Hepatocyte (in vitro differentiated cells): ENCODE measurements at regions not wholly inside any gene's neighbourhood (a gene's known extent, or its start where the extent isn't known, plus 50 kb on each side); places are given as distances from the start of the nearest gene placed in this dataset.

ENCODE experiments used
- DNase-seq: peaks from one replicate; pipeline ENCODE4 v3.0.0-alpha.2; 2016; ENCODE audit warnings: low spot score
- H2AFZ ChIP-seq: fragments of 200-600 bp; sonication (generic); 2 replicates; pipeline ENCODE4 v1.6.0; 2016; ENCODE audit warnings: antibody characterized with exemption, mild to moderate bottlenecking
- H3K27ac ChIP-seq: fragments of 200-600 bp; sonication (generic); 2 replicates; pipeline ENCODE4 v1.5.1; 2016; ENCODE audit warnings: mild to moderate bottlenecking
- H3K27me3 ChIP-seq: fragments of 200-600 bp; sonication (generic); 2 replicates; pipeline ENCODE4 v1.6.1; 2016
- H3K36me3 ChIP-seq: fragments of 200-600 bp; sonication (generic); replicated peaks from 2 replicates; pipeline ENCODE4 v1.5.1; 2016; ENCODE audit warnings: low read depth; ENCODE audit not compliant: insufficient read depth
- H3K4me1 ChIP-seq: fragments of 200-600 bp; sonication (generic); 2 replicates; pipeline ENCODE4 v1.5.1; 2016; ENCODE audit warnings: mild to moderate bottlenecking, moderate library complexity; ENCODE audit not compliant: insufficient read depth
- H3K4me2 ChIP-seq: fragments of 200-600 bp; sonication (generic); 2 replicates; pipeline ENCODE4 v1.6.0; 2016
- H3K4me3 ChIP-seq: fragments of 200-600 bp; sonication (generic); 2 replicates; pipeline ENCODE4 v1.5.1; 2016; ENCODE audit warnings: mild to moderate bottlenecking
- H3K79me2 ChIP-seq: fragments of 200-600 bp; sonication (generic); 2 replicates; pipeline ENCODE4 v1.6.0; 2017; ENCODE audit warnings: mild to moderate bottlenecking
- H3K9me2 ChIP-seq: fragments of 200-600 bp; sonication (generic); replicated peaks from 2 replicates; pipeline ENCODE4 v1.6.0; 2017; ENCODE audit warnings: mild to moderate bottlenecking; ENCODE audit not compliant: insufficient read depth
- H3K9me3 ChIP-seq: fragments of 200-600 bp; sonication (generic); 2 replicates; pipeline ENCODE4 v1.5.1; 2016; ENCODE audit warnings: low read depth, mild to moderate bottlenecking
- H4K20me1 ChIP-seq: fragments of 200-600 bp; sonication (generic); 2 replicates; pipeline ENCODE4 v1.6.0; 2016; ENCODE audit warnings: mild to moderate bottlenecking; ENCODE audit not compliant: insufficient read depth, poor library complexity, severe bottlenecking
- EZH2 ChIP-seq: fragments of 200-600 bp; sonication (generic); IDR thresholded peaks from 2 replicates; pipeline ENCODE4 v1.6.1; 2016; ENCODE audit warnings: antibody characterized with exemption, mild to moderate bottlenecking, borderline replicate concordance
- EZH2phosphoT487 ChIP-seq: fragments of 200-600 bp; sonication (generic); IDR thresholded peaks from one replicate; pipeline ENCODE4 v1.6.1; 2018; ENCODE audit warnings: antibody characterized with exemption, mild to moderate bottlenecking, low read depth, moderate library complexity; ENCODE audit not compliant: unreplicated experiment, severe bottlenecking
- WGBS: methylation state at CpG from one replicate; pipeline ENCODE4 v1.1.6; 2016; ENCODE audit warnings: low lambda C conversion rate; ENCODE audit errors: missing lambda C conversion rate; 5-methylcytosine and 5-hydroxymethylcytosine counted together
- TF ChIP-seq, protein P1 (sequence below): fragments of 200-600 bp; sonication (generic); IDR thresholded peaks from 2 replicates; pipeline ENCODE4 v1.5.1; 2016; ENCODE audit warnings: antibody characterized with exemption, mild to moderate bottlenecking; ENCODE audit not compliant: poor library complexity

DNA sequence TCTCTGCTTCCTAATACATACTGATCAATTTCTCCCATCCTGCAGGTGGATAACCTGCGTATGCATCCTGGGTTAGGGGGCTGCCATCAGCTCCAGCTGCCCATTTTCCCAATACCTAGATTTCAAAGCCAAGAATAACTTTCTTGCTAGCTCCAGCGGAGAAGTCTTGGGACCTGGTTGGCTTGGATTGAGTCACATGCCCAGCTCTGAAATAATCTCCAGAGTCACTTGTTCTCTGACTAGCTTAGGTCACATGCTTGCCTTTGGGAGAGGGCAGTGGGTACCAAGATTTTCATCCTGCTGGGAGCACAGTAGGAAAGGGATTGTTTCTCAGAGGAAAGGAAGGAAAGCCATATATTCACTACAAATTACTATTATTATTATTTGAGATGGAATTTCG is 70.0 kb upstream of the ELAC2 start:
- Histone ChIP-seq H3K9me2 (no peaks in the 10 kb centered on the region), H4K20me1 (no peaks in the 10 kb centered on the region), H2AFZ (no peak overlapping the region), H3K4me3 (no peak overlapping the region), H3K79me2 (no peaks in the 10 kb centered on the region), H3K4me1 (peaks cover 3% of the 10 kb centered on the region), H3K4me2 (no peak overlapping the region), H3K9me3 (no peaks in the 10 kb centered on the region), H3K36me3 (no peaks in the 10 kb centered on the region), H3K27me3 (no peaks in the 10 kb centered on the region), H3K27ac (no peak overlapping the region)
- no peak for DNase-seq
- TF ChIP-seq, protein P1, sequence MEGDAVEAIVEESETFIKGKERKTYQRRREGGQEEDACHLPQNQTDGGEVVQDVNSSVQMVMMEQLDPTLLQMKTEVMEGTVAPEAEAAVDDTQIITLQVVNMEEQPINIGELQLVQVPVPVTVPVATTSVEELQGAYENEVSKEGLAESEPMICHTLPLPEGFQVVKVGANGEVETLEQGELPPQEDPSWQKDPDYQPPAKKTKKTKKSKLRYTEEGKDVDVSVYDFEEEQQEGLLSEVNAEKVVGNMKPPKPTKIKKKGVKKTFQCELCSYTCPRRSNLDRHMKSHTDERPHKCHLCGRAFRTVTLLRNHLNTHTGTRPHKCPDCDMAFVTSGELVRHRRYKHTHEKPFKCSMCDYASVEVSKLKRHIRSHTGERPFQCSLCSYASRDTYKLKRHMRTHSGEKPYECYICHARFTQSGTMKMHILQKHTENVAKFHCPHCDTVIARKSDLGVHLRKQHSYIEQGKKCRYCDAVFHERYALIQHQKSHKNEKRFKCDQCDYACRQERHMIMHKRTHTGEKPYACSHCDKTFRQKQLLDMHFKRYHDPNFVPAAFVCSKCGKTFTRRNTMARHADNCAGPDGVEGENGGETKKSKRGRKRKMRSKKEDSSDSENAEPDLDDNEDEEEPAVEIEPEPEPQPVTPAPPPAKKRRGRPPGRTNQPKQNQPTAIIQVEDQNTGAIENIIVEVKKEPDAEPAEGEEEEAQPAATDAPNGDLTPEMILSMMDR = no peak
- TF ChIP-seq EZH2phosphoT487 (no peak), EZH2 (no peak)
- 96% methylated on average over 3 of the region's 3 CpGs for WGBS

DNA sequence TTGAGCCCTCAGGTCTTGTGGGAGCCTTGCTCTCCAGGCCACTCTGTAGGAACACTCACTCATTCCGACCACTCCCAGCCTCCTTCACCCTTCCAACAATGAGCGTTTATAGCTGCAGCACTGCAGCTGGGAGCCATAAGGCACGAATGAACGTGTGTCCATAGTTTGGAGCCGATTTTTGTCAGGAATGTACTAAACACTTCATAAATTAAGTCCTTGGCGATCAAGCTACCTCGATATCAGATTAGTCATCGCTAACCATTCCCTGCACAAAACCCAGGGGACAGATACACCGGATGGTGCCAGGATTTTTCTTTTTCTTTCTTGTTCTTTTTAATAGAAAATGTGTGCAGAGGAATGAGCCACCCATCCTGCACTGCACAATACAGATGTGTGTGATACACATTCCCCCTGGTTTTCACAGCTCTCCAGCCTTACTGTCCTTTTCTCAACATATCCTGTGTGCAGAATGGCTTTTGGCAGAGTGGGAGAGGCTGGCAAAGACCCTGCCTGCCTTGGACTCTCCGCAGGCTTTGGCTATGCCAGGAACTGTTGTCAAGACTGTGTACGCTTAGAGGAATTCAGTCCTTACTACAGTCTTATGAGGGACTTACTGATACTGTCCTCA is 68.4 kb upstream of the ELAC2 start:
- H3K79me2 ChIP-seq = no peaks in the 10 kb centered on the region
- no peaks in the 10 kb centered on the region for H3K27me3 ChIP-seq
- H4K20me1 ChIP-seq = no peaks in the 10 kb centered on the region
- no peak overlapping the region for H2AFZ ChIP-seq
- DNase-seq = no peak
- H3K9me3 ChIP-seq = no peaks in the 10 kb centered on the region
- no peak overlapping the region for H3K4me2 ChIP-seq
- no peaks in the 10 kb centered on the region for H3K9me2 ChIP-seq
- 63% methylated on average over 11 of the region's 11 CpGs for WGBS
- H3K4me3 ChIP-seq = no peak overlapping the region
- TF ChIP-seq, protein P1 = no peak
- H3K36me3 ChIP-seq = no peaks in the 10 kb centered on the region
- no peak overlapping the region for H3K27ac ChIP-seq
- peaks cover 3% of the 10 kb centered on the region for H3K4me1 ChIP-seq

DNA sequence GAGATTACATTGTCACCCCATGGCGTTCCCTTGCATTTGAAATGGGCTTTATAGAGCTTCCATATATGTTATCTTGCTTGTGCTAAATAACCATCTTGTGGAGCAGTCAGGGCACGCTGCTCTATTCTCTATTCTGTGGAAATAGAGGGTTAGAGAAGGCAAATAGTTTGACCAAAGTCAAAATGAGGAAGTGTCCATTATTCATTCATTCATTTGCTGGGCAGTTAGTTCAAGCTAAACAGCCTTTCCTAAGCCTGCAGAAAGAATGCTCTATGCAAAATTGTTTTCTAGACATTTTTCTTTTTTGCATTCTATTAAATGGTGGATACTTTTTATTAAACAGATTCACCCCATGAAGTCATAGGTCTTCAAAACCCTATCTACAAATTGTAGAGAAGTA is 67.8 kb upstream of the ELAC2 start:
- Histone ChIP-seq H3K27me3 (no peaks in the 10 kb centered on the region), H2AFZ (no peak overlapping the region), H4K20me1 (no peaks in the 10 kb centered on the region), H3K4me3 (no peak overlapping the region), H3K4me1 (peaks cover 3% of the 10 kb centered on the region), H3K27ac (no peak overlapping the region), H3K36me3 (no peaks in the 10 kb centered on the region), H3K4me2 (no peak overlapping the region), H3K9me2 (no peaks in the 10 kb centered on the region), H3K79me2 (no peaks in the 10 kb centered on the region), H3K9me3 (no peaks in the 10 kb centered on the region)
- TF ChIP-seq EZH2phosphoT487 (no peak), EZH2 (no peak)
- TF ChIP-seq, protein P1 = no peak
- 88% methylated on average over 2 of the region's 2 CpGs for WGBS
- DNase-seq = no peak

DNA sequence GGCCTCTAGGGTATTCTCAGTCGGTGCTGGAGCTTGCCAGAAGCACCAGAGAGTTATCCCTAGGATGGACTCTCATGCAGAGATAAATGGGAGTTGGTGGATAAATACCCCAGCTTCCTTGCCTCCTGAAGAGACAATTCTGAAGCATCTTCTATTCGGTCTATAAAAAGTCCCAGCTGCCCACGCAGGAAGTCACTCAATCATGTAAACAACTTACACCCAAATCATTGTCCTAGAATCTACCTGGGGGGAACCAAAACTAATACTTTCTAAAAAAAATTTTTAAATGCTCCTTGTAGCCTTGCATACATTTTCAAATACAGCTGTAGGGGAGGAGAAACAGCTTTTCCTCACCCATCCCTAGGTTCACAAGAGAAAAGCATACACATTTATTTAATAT is 66.6 kb upstream of the ELAC2 start:
- 74% methylated on average over 3 of the region's 3 CpGs for WGBS
- no peaks in the 10 kb centered on the region for H3K79me2 ChIP-seq
- H4K20me1 ChIP-seq = no peaks in the 10 kb centered on the region

More for the DNA sequence above, 66.6 kb upstream of the ELAC2 start:
- H3K27ac ChIP-seq = no peak overlapping the region
- peaks cover 3% of the 10 kb centered on the region for H3K4me1 ChIP-seq
- no peaks in the 10 kb centered on the region for H3K9me2 ChIP-seq
- no peaks in the 10 kb centered on the region for H3K27me3 ChIP-seq
- TF ChIP-seq, protein P1 = no peak
- TF ChIP-seq EZH2phosphoT487 = no peak
- TF ChIP-seq EZH2 = no peak
- no peak overlapping the region for H3K4me2 ChIP-seq
- no peak for DNase-seq
- no peaks in the 10 kb centered on the region for H3K9me3 ChIP-seq
- no peak overlapping the region for H3K4me3 ChIP-seq
- H3K36me3 ChIP-seq = no peaks in the 10 kb centered on the region
- H2AFZ ChIP-seq = no peak overlapping the region
